ENCODE measurements at regions not wholly inside any gene's neighbourhood (a gene's known extent, or its start where the extent isn't known, plus 50 kb on each side); places are given as distances from the start of the nearest gene placed in this dataset.

- ATAC-seq (no peak), DNase-seq (ENCODE audit: low spot score) (no peak)
- no peak overlapping the region for H3K4me3 Mint-ChIP-seq
- H3K4me1 ChIP-seq (ENCODE audit: insufficient read depth), result no peaks in the 10 kb centered on the region
- H3K27me3 Mint-ChIP-seq (ENCODE audit: insufficient read depth, low read depth, poor library complexity), result no peaks in the 10 kb centered on the region
- no peaks in the 10 kb centered on the region; the same call in 1 of the 2 replicates for H3K36me3 ChIP-seq (ENCODE audit: insufficient read depth)
- TF ChIP-seq JUNB (IDR thresholded peaks at IDR 0.05; ENCODE audit: unreplicated experiment) (no peak), REST (IDR thresholded peaks at IDR 0.05; ENCODE audit: unreplicated experiment) (no peak), CTCF (conservative IDR thresholded peaks at IDR 0.05; ENCODE audit: low read depth in 2 of 2) (no peak), EZH2 (IDR thresholded peaks at IDR 0.05; ENCODE audit: low read depth, unreplicated experiment) (no peak), POLR2AphosphoS5 (IDR thresholded peaks at IDR 0.05; ENCODE audit: low read depth) (no peak), CREB1 (CRISPR knock-in tag; IDR thresholded peaks at IDR 0.05; ENCODE audit: low read depth) (no peak), NANOG (IDR thresholded peaks at IDR 0.05; ENCODE audit: borderline replicate concordance) (no peak), EZH2phosphoT487 (IDR thresholded peaks at IDR 0.05; ENCODE audit: unreplicated experiment) (no peak), ZNF331 (CRISPR knock-in tag; IDR thresholded peaks at IDR 0.05; ENCODE audit: low read depth) (no peak), ZNF462 (CRISPR knock-in tag; IDR thresholded peaks at IDR 0.05) (no peak), STAT1 (IDR thresholded peaks at IDR 0.05; ENCODE audit: unreplicated experiment) (no peak), ETS1 (IDR thresholded peaks at IDR 0.05) (no peak), ZNF114 (CRISPR knock-in tag; IDR thresholded peaks at IDR 0.05) (no peak)
- no peak overlapping the region for H3K27ac ChIP-seq (ENCODE audit: low read depth)
- no peaks in the 10 kb centered on the region for H3K27me3 ChIP-seq (ENCODE audit: insufficient read depth)
- H3K27ac Mint-ChIP-seq, result no peak overlapping the region
- no peaks in the 10 kb centered on the region for H3F3A ChIP-seq (replicated peaks; ENCODE audit: low read depth)
- H3K79me2 ChIP-seq (replicated peaks; ENCODE audit: insufficient read depth), result no peaks in the 10 kb centered on the region
- peaks cover 14% of the 10 kb centered on the region; the same call in 2 of the 3 replicates for H3K36me3 Mint-ChIP-seq (ENCODE audit: low read depth)
- no peak overlapping the region for H2AFZ ChIP-seq
- H3K4me3 ChIP-seq, result no peak overlapping the region
- H3K4me2 ChIP-seq, result no peak overlapping the region
- H3K4me1 Mint-ChIP-seq, result no peaks in the 10 kb centered on the region
- 0 out of 2 replicates have a peak, but pooled peaks cover 2% of the 10 kb centered on the region for H3K9me2 ChIP-seq (ENCODE audit: insufficient read depth)
- H4K20me1 ChIP-seq (replicated peaks; ENCODE audit: insufficient read depth), result no peaks in the 10 kb centered on the region
- H3K9me3 Mint-ChIP-seq, result peaks cover 28% of the 10 kb centered on the region
Observed at GRCh38 chr2:226087051-226087450, 687.5 kb downstream of the NYAP2 start.
